GM12892 (cell line): ENCODE measurements at regions not wholly inside any gene's neighbourhood (a gene's known extent, or its start where the extent isn't known, plus 50 kb on each side); places are given as distances from the start of the nearest gene placed in this dataset.
"Not testable (repeated sequence)": the region's sequence is repeated elsewhere in the genome, so short reads cannot be mapped to it uniquely, and the experiment has no call there.

ENCODE experiments used
- POLR2A ChIP-seq: IDR thresholded peaks from 2 replicates; pipeline ENCODE4 v1.6.1; 2011; ENCODE audit warnings: low read depth, low read length, control low read depth
- POLR2AphosphoS5 ChIP-seq: IDR thresholded peaks from 2 replicates; pipeline ENCODE4 v1.6.1; 2011; ENCODE audit warnings: low read depth, low read length, control low read depth
- TAF1 ChIP-seq: IDR thresholded peaks from 2 replicates; pipeline ENCODE4 v1.6.1; 2011; ENCODE audit warnings: low read depth, mild to moderate bottlenecking, control low read depth, low read length, borderline replicate concordance

GRCh38 chr21:5079361-5079760 is 5442.0 kb upstream of the TPTE start:
- not testable (repeated sequence) for TF ChIP-seq POLR2AphosphoS5, POLR2A, TAF1
